Uterus (tissue), 2 donors: ENCODE measurements at regions not wholly inside any gene's neighbourhood (a gene's known extent, or its start where the extent isn't known, plus 50 kb on each side); places are given as distances from the start of the nearest gene placed in this dataset.

Source experiments
- POLR2A ChIP-seq, 2 donors: fragments of 450-650 bp; IDR thresholded peaks; one replicate each; pipeline ENCODE4 v1.6.1; 2016; ENCODE audit warnings: antibody characterized with exemption in 2 of 2, mild to moderate bottlenecking in 1 of 2, moderate library complexity in 1 of 2
- TF ChIP-seq, protein P1 (sequence below), 4 experiments: fragments of 200-600 bp in 2 of 4; fragments of 450-650 bp in 2 of 4; sonication (generic) in 2 of 4; IDR thresholded peaks; one replicate each; pipeline ENCODE4 v1.5.1; 2016 to 2019; ENCODE audit warnings: antibody characterized with exemption in 4 of 4, mild to moderate bottlenecking in 2 of 4, moderate library complexity in 1 of 4

DNA sequence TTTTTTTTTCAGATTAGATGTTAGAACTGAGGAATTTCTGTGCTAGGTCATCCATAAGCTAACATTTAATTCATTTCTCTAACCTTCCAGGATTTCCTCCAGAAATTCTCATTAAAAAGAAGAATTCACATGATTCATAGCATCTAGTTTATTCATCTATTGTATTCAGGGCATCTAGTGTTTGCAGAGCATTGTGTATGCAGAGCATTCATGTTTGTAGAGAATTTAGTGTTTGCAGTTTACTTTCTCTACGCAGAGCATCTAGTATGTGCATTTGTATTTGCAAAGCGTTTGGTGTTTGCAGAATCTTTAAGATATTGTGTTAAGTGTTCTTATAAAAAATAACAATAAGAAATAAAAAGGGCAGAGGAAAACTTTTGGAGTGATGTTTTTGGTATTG lies 491.1 kb downstream of the MTRR start:
- TF ChIP-seq, protein P1, sequence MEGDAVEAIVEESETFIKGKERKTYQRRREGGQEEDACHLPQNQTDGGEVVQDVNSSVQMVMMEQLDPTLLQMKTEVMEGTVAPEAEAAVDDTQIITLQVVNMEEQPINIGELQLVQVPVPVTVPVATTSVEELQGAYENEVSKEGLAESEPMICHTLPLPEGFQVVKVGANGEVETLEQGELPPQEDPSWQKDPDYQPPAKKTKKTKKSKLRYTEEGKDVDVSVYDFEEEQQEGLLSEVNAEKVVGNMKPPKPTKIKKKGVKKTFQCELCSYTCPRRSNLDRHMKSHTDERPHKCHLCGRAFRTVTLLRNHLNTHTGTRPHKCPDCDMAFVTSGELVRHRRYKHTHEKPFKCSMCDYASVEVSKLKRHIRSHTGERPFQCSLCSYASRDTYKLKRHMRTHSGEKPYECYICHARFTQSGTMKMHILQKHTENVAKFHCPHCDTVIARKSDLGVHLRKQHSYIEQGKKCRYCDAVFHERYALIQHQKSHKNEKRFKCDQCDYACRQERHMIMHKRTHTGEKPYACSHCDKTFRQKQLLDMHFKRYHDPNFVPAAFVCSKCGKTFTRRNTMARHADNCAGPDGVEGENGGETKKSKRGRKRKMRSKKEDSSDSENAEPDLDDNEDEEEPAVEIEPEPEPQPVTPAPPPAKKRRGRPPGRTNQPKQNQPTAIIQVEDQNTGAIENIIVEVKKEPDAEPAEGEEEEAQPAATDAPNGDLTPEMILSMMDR (IDR thresholded peaks at IDR 0.05): no peak
- TF ChIP-seq POLR2A (IDR thresholded peaks at IDR 0.05): no peak
